Activated T-cell treated with anti-CD3 and anti-CD28 coated beads for 4 hours (primary cell): ENCODE measurements at regions not wholly inside any gene's neighbourhood (a gene's known extent, or its start where the extent isn't known, plus 50 kb on each side); places are given as distances from the start of the nearest gene placed in this dataset.
A peak's percentile ranks its signal among the peaks of the same experiment; 100 is the strongest.
"Not testable (repeated sequence)": the region's sequence is repeated elsewhere in the genome, so short reads cannot be mapped to it uniquely, and the experiment has no call there.

Experiments
- DNase-seq: peaks from one replicate; pipeline ENCODE4 v3.0.0-alpha.2; 2020

DNA sequence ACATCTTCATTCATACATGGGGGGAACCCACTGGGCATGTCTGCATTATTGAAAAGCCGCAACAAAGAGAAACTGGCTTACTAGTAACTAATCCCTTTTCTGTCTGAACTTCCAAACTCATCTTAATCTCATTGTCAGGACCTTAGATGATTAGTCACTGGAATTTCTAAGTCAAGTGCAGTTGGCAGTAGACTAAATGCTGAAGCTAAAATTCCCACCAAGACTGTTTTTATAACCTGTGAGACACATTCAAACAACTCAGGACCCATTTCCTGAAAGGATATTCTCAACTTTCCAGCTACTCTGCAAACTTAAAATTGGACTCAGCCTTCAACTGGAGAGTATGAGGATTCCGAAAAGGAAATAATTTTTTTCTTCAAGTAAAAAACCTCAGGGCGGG is 94.8 kb upstream of the SCAF8 start:
- no peak for DNase-seq

DNA sequence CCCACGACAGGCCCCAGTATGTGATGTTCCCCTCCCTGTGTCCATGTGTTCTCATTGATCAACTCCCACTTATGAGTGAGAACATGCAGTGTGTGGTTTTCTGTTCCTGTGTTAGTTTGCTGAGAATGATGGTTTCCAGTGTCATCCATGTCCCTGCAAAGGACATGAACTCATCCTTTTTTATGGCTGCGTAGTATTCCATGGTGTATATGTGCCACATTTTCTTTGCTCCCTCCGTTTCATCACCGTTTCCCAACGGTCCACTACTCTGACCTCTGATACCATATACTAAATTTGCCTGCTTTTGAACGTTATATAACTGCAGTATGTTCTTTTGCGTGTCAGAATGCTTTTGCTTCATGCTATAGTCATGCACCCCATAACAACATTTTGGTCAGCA is 94.0 kb upstream of the SCAF8 start:
- not testable (repeated sequence) for DNase-seq

DNA sequence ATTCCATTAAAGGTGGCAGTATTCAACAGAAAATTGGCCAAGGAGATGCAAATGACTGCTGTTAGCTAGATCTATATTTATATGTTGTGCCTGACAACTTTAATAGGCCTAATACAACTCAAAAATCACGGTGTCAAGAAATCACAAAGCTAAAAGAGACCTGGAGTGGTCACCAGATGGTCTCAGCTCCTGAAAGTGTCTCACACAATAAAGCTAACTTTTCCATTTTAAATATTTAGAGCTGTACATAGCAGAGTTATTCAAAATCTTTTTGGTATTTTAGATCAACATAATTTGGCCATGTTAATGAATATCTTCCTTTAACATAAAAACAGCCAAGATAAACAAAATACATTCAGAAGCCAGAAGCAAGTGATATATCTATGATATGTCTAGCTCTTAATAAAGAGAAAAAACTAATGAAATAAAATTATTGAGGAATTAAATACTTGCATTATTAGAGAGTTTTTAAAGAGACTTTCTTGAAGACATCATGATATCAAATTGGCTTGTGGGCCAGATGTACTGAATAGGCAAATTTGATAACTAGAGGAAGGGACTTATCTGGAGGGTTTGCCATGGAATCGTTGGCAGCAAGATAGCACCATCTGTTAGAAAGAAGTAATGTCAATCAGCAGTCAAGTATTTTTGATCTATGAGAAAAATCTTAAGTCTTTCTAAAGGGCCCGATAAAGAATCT is 84.9 kb upstream of the SCAF8 start:
- no peak for DNase-seq

DNA sequence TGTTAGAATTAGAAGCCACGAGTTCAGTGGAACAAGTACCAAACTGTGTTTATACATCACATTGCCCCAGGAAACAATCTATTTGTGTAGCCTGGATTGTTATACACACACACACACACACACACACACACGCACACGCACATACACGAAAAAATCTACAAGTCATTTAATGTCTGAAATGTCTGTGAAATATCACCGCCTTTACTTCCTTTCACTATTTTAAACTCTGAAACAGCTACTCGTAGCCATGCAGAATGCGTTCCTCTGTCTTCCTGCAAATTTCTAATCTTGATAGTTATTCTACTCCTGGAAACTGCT is 84.4 kb upstream of the SCAF8 start:
- no peak for DNase-seq

DNA sequence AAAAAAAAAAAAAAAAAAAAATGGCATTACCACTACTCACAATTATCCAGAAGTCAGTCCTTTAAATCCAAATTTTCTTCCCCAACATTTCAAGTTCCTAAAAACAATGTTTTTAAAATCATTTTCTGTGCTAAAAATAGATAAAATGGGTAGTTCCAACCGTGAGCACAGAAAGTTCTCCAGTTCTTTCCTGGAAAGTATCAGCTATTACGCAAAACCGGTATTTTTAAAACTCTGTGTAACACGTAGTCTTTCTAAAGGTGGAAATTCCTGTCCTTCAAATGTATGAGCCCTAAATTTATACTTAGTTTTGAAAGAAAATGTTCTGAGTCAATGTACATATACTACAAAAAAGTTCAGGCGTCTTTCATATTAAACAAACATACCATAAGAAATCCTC is 83.5 kb upstream of the SCAF8 start:
- DNase-seq: no peak

DNA sequence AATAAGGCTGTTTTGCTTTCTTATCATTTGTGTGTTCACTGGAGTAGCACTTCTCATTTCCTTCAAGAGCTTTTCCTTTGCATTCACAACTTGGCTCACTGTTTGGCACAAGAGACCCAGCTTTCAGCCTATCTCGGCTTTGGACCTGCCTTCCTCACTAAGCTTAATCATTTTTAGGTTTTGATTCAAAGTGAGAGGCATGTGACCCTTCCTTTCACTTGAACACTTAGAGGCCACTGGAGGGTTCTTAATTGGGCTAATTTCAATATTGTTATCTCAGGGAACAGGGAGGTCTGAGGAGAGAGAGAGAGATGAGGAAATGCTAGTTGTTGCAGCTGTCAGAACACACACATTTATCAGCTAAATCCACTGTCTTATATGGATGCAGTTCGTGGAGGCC is 82.9 kb upstream of the SCAF8 start:
- DNase-seq: no peak

DNA sequence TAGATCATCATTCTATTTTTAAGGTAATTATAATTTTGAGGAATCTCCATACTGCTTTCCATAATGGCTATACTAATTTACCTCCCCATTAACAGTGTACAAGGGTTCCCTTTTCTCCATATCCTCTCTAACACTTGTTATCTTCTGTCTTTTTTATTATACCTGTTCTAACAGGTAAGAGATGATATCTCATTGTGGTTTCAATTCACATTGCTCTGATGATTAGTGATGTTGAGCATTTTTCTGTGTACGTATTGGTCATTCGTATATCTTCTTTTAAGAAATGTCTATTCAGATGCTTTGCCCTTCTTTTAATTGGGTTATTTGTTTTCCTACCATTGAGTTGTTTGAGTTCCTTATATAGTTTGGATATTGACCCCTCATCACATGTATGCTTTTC is 81.6 kb upstream of the SCAF8 start:
- DNase-seq: no peak

DNA sequence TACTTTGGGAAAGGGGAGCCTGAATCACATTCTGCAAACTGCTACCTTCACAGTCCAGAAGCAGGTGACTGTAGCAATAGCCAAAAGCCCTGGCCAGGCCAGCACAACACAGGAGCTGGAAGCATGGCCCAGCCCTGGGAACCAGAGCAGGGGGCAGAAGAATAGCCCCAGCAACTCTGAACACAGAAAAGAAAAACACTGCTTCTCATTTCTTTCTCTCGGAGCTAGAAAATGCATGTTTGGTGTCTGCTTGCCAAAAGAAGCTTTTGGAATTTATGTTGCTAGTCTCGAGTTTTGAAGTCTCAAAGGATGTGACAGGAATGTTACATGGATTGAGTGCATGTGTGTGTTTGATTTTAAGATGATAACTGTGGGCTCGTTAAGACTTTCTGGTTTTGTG is 79.8 kb upstream of the SCAF8 start:
- DNase-seq: no peak

DNA sequence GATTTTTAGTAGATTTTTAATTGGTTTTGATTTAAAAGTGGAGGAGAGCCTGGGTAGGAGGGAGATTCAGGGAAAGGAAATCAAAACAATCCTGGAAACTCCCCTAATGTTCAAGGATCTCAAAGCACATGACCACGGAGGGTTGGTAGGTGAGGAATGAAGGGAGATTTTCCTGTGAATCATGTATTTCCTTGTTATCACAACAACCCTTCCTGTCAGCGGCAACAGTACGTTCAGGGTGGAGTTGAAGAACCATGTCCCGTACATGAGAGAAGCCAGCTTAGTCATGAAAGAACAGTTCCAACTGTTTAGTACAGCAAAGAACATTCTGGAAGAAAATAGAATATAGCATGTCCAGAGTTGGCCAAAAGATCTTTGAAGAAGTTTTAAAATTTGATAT is 79.4 kb upstream of the SCAF8 start:
- no peak for DNase-seq

DNA sequence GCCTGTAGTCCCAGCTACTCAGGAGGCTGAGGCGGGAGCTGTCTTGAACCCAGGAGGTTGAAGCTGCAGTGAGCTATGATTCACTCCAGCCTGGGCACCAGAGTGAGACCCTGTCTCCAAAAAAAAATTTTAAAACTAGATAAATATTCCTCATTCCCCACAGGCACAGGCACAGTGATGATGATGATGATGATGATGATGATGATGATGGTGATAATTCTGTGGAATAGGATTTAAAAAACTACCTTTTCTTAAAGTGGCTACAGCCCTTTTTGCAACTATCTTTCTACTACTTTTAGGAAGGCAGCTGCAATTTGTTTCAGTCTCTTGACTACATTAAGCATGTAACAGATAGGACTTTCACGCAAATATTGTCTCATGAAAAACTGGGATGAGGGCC is 76.6 kb upstream of the SCAF8 start:
- no peak for DNase-seq

DNA sequence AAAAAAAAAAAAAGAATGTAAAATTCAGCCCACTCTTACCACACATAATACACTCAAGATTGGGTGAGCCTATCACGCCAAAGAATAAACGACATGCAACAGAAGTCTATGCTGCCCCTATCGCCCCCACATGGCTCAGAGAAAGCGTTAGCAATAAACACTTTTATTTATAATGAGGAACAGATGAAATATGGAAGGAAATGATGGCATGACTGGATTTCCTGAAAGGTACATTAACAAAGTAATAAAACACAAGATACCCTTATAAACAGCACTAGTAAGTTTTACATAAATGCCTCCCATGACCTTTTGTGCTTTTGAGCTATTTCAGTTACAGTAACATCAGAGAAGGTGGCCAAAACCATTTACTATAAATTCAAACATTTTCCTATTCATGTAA is 71.4 kb upstream of the SCAF8 start:
- DNase-seq: no peak

DNA sequence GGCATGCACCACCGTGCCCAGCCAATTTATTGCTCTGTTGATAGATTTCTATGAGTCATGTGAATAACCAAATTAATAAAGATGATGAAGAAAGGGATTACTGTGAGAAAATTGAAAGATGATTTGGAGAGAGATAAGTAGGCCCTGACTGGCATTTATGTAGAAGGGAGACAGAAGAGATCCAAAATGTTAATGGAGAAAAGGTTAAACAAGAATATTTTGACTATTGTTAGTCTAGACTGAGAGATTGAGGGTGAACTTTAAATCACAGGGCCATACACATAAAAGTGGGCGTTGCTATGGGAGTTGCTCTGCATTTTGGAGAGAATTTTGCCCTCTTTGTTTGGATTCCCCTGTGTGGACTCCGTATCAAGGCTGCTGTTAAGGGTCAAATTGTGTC is 68.9 kb upstream of the SCAF8 start:
- no peak for DNase-seq

DNA sequence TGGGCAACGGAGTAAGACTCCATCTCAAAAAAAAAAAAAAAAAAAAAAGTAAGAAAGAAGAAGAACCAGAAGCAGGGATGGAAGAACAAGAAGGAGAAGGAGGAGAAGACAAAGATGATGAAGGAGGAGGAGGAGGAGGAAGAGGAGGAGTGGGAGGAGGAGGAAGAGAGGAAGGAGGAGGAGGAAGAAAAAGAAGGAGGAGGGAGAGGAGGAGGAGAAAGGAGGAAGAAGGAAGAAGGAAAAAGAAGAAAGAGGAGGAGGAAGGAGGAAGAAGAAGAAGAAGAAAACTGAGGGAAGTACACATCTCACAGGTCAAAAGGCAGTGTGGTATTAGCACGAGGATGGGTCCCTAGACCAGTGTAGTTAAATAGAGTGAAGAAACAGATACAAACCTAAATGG is 65.1 kb upstream of the SCAF8 start:
- no peak for DNase-seq

DNA sequence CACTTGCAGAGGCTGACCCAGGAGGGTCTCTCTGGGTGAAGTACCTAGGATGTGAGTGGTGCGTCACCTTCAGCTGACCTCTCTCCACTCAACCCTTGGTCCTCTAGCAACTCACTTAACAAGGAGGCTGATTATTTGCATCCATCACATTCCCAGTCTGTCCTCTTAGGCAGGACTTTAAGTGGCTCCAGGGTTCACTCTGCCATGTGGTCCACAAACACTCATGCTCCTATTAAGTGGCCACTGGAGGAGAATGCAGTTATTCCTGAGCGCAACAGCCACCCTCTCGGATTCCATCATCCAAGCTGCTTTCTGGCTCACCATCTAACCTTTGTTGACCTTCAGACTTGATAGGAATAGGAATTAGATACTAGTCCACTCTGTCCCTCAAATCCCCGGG is 61.1 kb upstream of the SCAF8 start:
- no peak for DNase-seq

DNA sequence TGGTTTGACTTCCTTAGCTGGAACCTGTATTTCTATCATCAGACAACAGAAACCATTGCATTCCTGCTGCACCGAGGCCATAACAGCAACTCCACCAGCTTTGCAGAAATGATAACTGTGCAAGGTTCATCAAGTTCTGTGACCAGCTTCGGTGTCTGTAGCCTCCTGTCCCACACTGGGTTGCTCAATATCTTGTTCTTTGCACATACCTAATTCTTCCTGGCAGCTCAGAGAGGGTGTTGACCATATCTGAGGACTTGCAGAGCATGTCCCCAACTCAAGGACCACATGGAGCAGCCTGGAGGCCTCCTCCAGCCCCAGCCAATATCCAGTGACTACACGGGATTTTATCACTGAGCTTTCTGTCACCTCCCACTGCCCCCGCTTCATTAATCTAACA is 59.3 kb upstream of the SCAF8 start:
- no peak for DNase-seq

DNA sequence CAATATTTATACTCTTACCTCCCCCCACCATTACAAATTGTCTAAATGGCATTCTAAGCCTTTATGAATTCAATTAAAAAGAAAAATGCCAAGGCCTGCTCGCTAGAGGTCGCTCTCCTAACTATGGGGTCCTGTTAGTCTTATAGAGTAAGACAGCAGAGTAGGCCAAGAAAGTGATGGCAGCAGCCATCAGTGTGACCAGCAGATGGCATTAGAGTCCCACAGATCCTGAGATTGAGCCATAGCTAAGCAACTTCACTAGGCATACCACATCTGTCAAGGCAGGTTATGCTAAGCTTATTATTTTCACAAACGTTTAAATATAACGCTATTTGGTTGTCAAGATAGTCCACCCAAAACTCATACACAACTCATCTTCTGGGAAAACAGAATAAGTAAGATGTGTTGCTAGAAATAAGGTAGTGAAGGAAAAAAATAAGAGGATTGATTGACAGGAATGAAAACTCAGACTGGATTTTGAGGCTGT is 57.6 kb upstream of the SCAF8 start:
- peak; percentile 86 for DNase-seq

DNA sequence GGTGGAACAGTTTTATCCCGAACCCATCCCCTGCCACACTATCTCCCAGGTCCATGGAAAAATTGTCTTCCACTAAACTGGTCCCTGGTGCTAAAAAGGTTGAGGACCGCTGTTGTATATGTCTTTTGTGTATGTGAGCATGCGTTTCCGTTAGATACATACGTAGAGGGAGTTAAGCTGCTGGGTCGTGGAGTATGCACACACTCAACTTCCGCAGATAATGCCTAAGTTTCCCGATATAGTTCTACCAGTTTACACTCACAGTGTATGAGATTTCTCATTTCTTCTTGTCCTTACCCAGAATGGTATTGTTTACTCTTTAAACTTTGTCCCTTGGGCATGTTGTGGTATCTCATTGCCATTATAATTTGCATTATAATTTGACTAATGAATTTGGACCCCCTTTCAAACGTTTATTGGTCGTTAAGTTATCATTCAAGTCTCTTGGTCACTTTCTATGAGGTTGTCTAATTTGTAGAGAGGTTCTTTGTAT is 50.5 kb upstream of the SCAF8 start:
- DNase-seq: no peak
